ENCODE measurements at regions not wholly inside any gene's neighbourhood (a gene's known extent, or its start where the extent isn't known, plus 50 kb on each side); places are given as distances from the start of the nearest gene placed in this dataset.
"Not testable (repeated sequence)": the region's sequence is repeated elsewhere in the genome, so short reads cannot be mapped to it uniquely, and the experiment has no call there.

GRCh38 chr3:144743225-144743668 is 771.6 kb downstream of the DIPK2A start:
- DNase-seq (ENCODE audit: extremely low spot score): no peak
- ChIA-PET CTCF (no interaction called here), POLR2A (no interaction called here)
- TF ChIP-seq FOXM1 (IDR thresholded peaks at IDR 0.05; ENCODE audit: borderline replicate concordance) (no peak), PKNOX1 (IDR thresholded peaks at IDR 0.05) (no peak), BHLHE40 (IDR thresholded peaks at IDR 0.05; ENCODE audit: borderline replicate concordance) (no peak), SUZ12 (IDR thresholded peaks at IDR 0.05) (no peak), FOXK2 (IDR thresholded peaks at IDR 0.05) (no peak), ZNF384 (IDR thresholded peaks at IDR 0.05) (no peak), SP1 (IDR thresholded peaks at IDR 0.05) (no peak), CTBP1 (IDR thresholded peaks at IDR 0.05; ENCODE audit: borderline replicate concordance) (no peak), ARNT (IDR thresholded peaks at IDR 0.05) (no peak), FOXA1 (IDR thresholded peaks at IDR 0.05) (no peak), LEF1 (IDR thresholded peaks at IDR 0.05; ENCODE audit: borderline replicate concordance) (no peak), L3MBTL2 (conservative IDR thresholded peaks at IDR 0.05) (no peak), TARDBP (IDR thresholded peaks at IDR 0.05) (no peak), HDGF (IDR thresholded peaks at IDR 0.05; ENCODE audit: borderline replicate concordance) (no peak), NFRKB (IDR thresholded peaks at IDR 0.05) (no peak), ELF4 (IDR thresholded peaks at IDR 0.05) (no peak)

GRCh38 chr3:144744473-144744872 is 772.9 kb downstream of the DIPK2A start:
- ChIA-PET CTCF (no interaction called here), POLR2A (no interaction called here)
- no peak for TF ChIP-seq HDGF (IDR thresholded peaks at IDR 0.05; ENCODE audit: borderline replicate concordance)
- no peak for TF ChIP-seq FOXA1 (IDR thresholded peaks at IDR 0.05)
- TF ChIP-seq ARNT (IDR thresholded peaks at IDR 0.05): no peak
- TF ChIP-seq TARDBP (IDR thresholded peaks at IDR 0.05): no peak
- TF ChIP-seq BHLHE40 (IDR thresholded peaks at IDR 0.05; ENCODE audit: borderline replicate concordance): no peak
- TF ChIP-seq FOXK2 (IDR thresholded peaks at IDR 0.05): no peak
- no peak for TF ChIP-seq LEF1 (IDR thresholded peaks at IDR 0.05; ENCODE audit: borderline replicate concordance)

GRCh38 chr3:144746631-144747030 is 775.0 kb downstream of the DIPK2A start:
- ChIA-PET CTCF (no interaction called here), POLR2A (no interaction called here)
- no peak for DNase-seq (ENCODE audit: extremely low spot score)
- no peak for TF ChIP-seq ELF4 (IDR thresholded peaks at IDR 0.05)
- TF ChIP-seq TARDBP (IDR thresholded peaks at IDR 0.05): no peak
- TF ChIP-seq FOXA1 (IDR thresholded peaks at IDR 0.05): no peak
- no peak for TF ChIP-seq FOXK2 (IDR thresholded peaks at IDR 0.05)
- no peak for TF ChIP-seq SP1 (IDR thresholded peaks at IDR 0.05)
- no peak for TF ChIP-seq SUZ12 (IDR thresholded peaks at IDR 0.05)
- no peak for TF ChIP-seq L3MBTL2 (conservative IDR thresholded peaks at IDR 0.05)
- TF ChIP-seq CTBP1 (IDR thresholded peaks at IDR 0.05; ENCODE audit: borderline replicate concordance): no peak
- TF ChIP-seq NFRKB (IDR thresholded peaks at IDR 0.05): no peak
- no peak for TF ChIP-seq FOXM1 (IDR thresholded peaks at IDR 0.05; ENCODE audit: borderline replicate concordance)
- no peak for TF ChIP-seq HDGF (IDR thresholded peaks at IDR 0.05; ENCODE audit: borderline replicate concordance)
- TF ChIP-seq LEF1 (IDR thresholded peaks at IDR 0.05; ENCODE audit: borderline replicate concordance): no peak
- no peak for TF ChIP-seq PKNOX1 (IDR thresholded peaks at IDR 0.05)
- TF ChIP-seq ZNF384 (IDR thresholded peaks at IDR 0.05): no peak
- no peak for TF ChIP-seq ARNT (IDR thresholded peaks at IDR 0.05)
- TF ChIP-seq BHLHE40 (IDR thresholded peaks at IDR 0.05; ENCODE audit: borderline replicate concordance): no peak

More at GRCh38 chr3:144744473-144744872, 772.9 kb downstream of the DIPK2A start:
- no peak for DNase-seq (ENCODE audit: extremely low spot score)

GRCh38 chr3:144749536-144750253 is 778.1 kb downstream of the DIPK2A start:
- CTCF ChIA-PET; DNase-seq (ENCODE audit: extremely low spot score); POLR2A ChIA-PET: not testable (repeated sequence)

- TF ChIP-seq ZNF384 (IDR thresholded peaks at IDR 0.05) (no peak), HDGF (IDR thresholded peaks at IDR 0.05; ENCODE audit: borderline replicate concordance) (no peak), L3MBTL2 (conservative IDR thresholded peaks at IDR 0.05) (no peak)
- DNase-seq (ENCODE audit: extremely low spot score): no peak
- ChIA-PET CTCF (no interaction called here), POLR2A (no interaction called here)
Measured at GRCh38 chr3:144754076-144754783, 782.6 kb downstream of the DIPK2A start.

- POLR2A ChIA-PET: no interaction called here
- no peak for TF ChIP-seq BHLHE40 (IDR thresholded peaks at IDR 0.05; ENCODE audit: borderline replicate concordance)
- no peak for DNase-seq (ENCODE audit: extremely low spot score)
- CTCF ChIA-PET: no interaction called here
Measured at GRCh38 chr3:144756704-144757440, 785.2 kb downstream of the DIPK2A start.

- DNase-seq (ENCODE audit: extremely low spot score): peak; percentile 15
- TF ChIP-seq SP1 (IDR thresholded peaks at IDR 0.05): no peak
- TF ChIP-seq PKNOX1 (IDR thresholded peaks at IDR 0.05): no peak
- no peak for TF ChIP-seq LEF1 (IDR thresholded peaks at IDR 0.05; ENCODE audit: borderline replicate concordance)
- TF ChIP-seq BHLHE40 (IDR thresholded peaks at IDR 0.05; ENCODE audit: borderline replicate concordance): no peak
- no peak for TF ChIP-seq ZNF384 (IDR thresholded peaks at IDR 0.05)
- no peak for TF ChIP-seq CTBP1 (IDR thresholded peaks at IDR 0.05; ENCODE audit: borderline replicate concordance)
- TF ChIP-seq FOXA1 (IDR thresholded peaks at IDR 0.05): no peak
- no peak for TF ChIP-seq ARNT (IDR thresholded peaks at IDR 0.05)
- no peak for TF ChIP-seq TARDBP (IDR thresholded peaks at IDR 0.05)
- TF ChIP-seq L3MBTL2 (conservative IDR thresholded peaks at IDR 0.05): no peak
- TF ChIP-seq HDGF (IDR thresholded peaks at IDR 0.05; ENCODE audit: borderline replicate concordance): no peak
- TF ChIP-seq NFRKB (IDR thresholded peaks at IDR 0.05): no peak
- ChIA-PET CTCF (interaction anchor here (1.0 kb wide), 1 partner anchor 9 kb away, joined by 3 read pairs; no protein-coding TSS in a partner anchor), POLR2A (no interaction called here)
Measured at GRCh38 chr3:144760831-144761230, 789.2 kb downstream of the DIPK2A start.
